SK-N-SH treated with all-trans-retinoic acid at 6 μM for 48 hours (cell line): ENCODE measurements at regions not wholly inside any gene's neighbourhood (a gene's known extent, or its start where the extent isn't known, plus 50 kb on each side); places are given as distances from the start of the nearest gene placed in this dataset.

Experiments used
- ATAC-seq: fragments of 200-7000 bp; cut with Tn5 transposase; 3 replicates; pipeline ENCODE4 v1.9.1; 2020; ENCODE audit warnings: mild to moderate bottlenecking, moderate library complexity
- BACH2 ChIP-seq: fragments of 250-450 bp; sonication (Bioruptor Pico); IDR thresholded peaks from 2 replicates; pipeline ENCODE4 v1.9.0; 2021; ENCODE audit warnings: mild to moderate bottlenecking, borderline replicate concordance
- CREB5 ChIP-seq: fragments of 250-450 bp; sonication (Bioruptor Pico); IDR thresholded peaks from 2 replicates; pipeline ENCODE4 v1.5.1; 2020; ENCODE audit warnings: low read depth, mild to moderate bottlenecking, moderate library complexity
- CSDC2 ChIP-seq: fragments of 250-450 bp; sonication (Bioruptor Pico); IDR thresholded peaks from 2 replicates; pipeline ENCODE4 v1.5.0; 2020; ENCODE audit warnings: mild to moderate bottlenecking, moderate library complexity
- CSRNP3 ChIP-seq: fragments of 250-450 bp; sonication (Bioruptor Pico); IDR thresholded peaks from 2 replicates; pipeline ENCODE4 v1.5.1; 2021; ENCODE audit warnings: mild to moderate bottlenecking, moderate library complexity
- ESRRG ChIP-seq: fragments of 250-450 bp; sonication (Bioruptor Pico); IDR thresholded peaks from 2 replicates; pipeline ENCODE4 v1.6.1; 2021; ENCODE audit warnings: mild to moderate bottlenecking
- GLIS3 ChIP-seq: fragments of 250-450 bp; sonication (Bioruptor Pico); IDR thresholded peaks from 2 replicates; pipeline ENCODE4 v1.5.0; 2020; ENCODE audit warnings: mild to moderate bottlenecking, moderate library complexity
- ISL1 ChIP-seq: fragments of 250-450 bp; sonication (Bioruptor Pico); IDR thresholded peaks from 2 replicates; pipeline ENCODE4 v2.1.2; 2022; ENCODE audit warnings: mild to moderate bottlenecking, moderate library complexity
- OSR1 ChIP-seq: fragments of 250-450 bp; sonication (Bioruptor Pico); IDR thresholded peaks from 2 replicates; pipeline ENCODE4 v1.8.0; 2022; ENCODE audit warnings: moderate library complexity, mild to moderate bottlenecking, inconsistent platforms
- POU6F1 ChIP-seq: fragments of 250-450 bp; sonication (Bioruptor Pico); IDR thresholded peaks from 2 replicates; pipeline ENCODE4 v1.8.0; 2021; ENCODE audit warnings: low read depth, mild to moderate bottlenecking, moderate library complexity, borderline replicate concordance
- PPARA ChIP-seq: fragments of 250-450 bp; sonication (Bioruptor Pico); IDR thresholded peaks from 2 replicates; pipeline ENCODE4 v1.5.0; 2020; ENCODE audit warnings: mild to moderate bottlenecking, borderline replicate concordance
- RARB ChIP-seq: fragments of 250-450 bp; sonication (Bioruptor Pico); IDR thresholded peaks from 2 replicates; pipeline ENCODE4 v1.8.0; 2021; ENCODE audit warnings: mild to moderate bottlenecking, moderate library complexity
- SNAI2 ChIP-seq: fragments of 250-450 bp; sonication (Bioruptor Pico); IDR thresholded peaks from 2 replicates; pipeline ENCODE4 v1.5.0; 2020; ENCODE audit warnings: mild to moderate bottlenecking, moderate library complexity
- TCF4 ChIP-seq: fragments of 250-450 bp; sonication (Bioruptor Pico); IDR thresholded peaks from 2 replicates; pipeline ENCODE4 v1.8.0; 2021; ENCODE audit warnings: mild to moderate bottlenecking, moderate library complexity, borderline replicate concordance
- TOX ChIP-seq: fragments of 250-450 bp; sonication (Bioruptor Pico); IDR thresholded peaks from 2 replicates; pipeline ENCODE4 v1.8.0; 2021; ENCODE audit warnings: mild to moderate bottlenecking, moderate library complexity, borderline replicate concordance
- TSHZ2 ChIP-seq: fragments of 250-450 bp; sonication (Bioruptor Pico); IDR thresholded peaks from 2 replicates; pipeline ENCODE4 v1.5.0; 2020; ENCODE audit warnings: mild to moderate bottlenecking, moderate library complexity
- ZC3H10 ChIP-seq: fragments of 250-450 bp; sonication (Bioruptor Pico); IDR thresholded peaks from 2 replicates; pipeline ENCODE4 v1.5.1; 2021; ENCODE audit warnings: mild to moderate bottlenecking, moderate library complexity
- ZFP3 ChIP-seq: fragments of 250-450 bp; sonication (Bioruptor Pico); IDR thresholded peaks from 2 replicates; pipeline ENCODE4 v1.5.0; 2020; ENCODE audit warnings: mild to moderate bottlenecking, moderate library complexity
- ZFP30 ChIP-seq: fragments of 450-650 bp; formaldehyde crosslinking; IDR thresholded peaks from 2 replicates; pipeline ENCODE4 v1.5.0; 2022; ENCODE audit warnings: mild to moderate bottlenecking, moderate library complexity
- ZNF565 ChIP-seq: fragments of 450-650 bp; formaldehyde crosslinking; conservative IDR thresholded peaks from 2 replicates; pipeline ENCODE4 v1.5.0; 2020; ENCODE audit warnings: low read depth, mild to moderate bottlenecking, moderate library complexity
- ZNF70 ChIP-seq: fragments of 450-650 bp; formaldehyde crosslinking; IDR thresholded peaks from 2 replicates; pipeline ENCODE4 v1.5.0; 2020; ENCODE audit warnings: mild to moderate bottlenecking, moderate library complexity
- ZNF8 ChIP-seq: fragments of 450-650 bp; formaldehyde crosslinking; IDR thresholded peaks from 2 replicates; pipeline ENCODE4 v1.5.0; 2020; ENCODE audit warnings: mild to moderate bottlenecking, moderate library complexity
- TF ChIP-seq, protein P1 (sequence below): fragments of 250-450 bp; sonication (Bioruptor Pico); IDR thresholded peaks from 2 replicates; pipeline ENCODE4 v1.8.0; 2020; ENCODE audit warnings: mild to moderate bottlenecking, moderate library complexity, borderline replicate concordance

DNA sequence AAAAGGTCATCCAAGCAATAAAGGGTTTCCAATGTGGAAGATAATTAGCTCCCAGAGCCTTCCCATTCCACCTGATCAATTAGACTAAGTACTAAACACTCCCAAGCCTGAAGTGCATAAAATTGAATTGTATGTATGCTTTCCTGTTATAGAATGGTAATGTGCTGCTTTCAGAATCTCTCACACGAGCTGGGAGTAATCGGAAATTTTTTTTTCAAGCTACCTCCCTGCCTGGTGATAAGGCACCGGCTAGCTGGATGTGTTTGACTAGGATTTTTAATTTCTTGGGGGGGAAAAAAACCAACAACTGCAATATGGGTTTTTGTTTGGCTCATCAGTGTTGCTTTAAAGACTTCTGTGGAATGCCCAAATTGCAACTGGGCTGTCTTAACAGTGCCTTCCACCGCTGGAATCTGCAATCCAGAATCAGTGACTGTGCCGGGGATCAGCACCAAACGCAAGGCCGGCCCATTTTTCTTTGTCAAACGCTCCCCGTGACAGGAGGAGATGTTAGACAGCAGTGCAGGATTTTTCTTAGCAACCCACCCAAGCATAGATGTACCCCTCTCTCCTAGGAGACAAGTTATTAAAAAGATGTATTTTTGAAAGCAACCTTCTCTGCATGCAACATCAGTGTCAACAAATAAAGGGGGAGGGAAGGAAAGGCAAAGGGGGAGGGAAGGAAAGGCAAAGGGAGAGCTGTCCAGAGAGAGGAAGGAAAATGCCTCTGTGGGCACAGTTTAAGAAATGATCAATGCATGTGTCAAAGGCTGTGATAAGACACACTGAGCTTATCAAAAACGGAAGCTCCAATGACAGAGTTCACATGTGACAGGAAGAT, 387.2 kb downstream of the NPIPA8 start:
- no peak for ATAC-seq
- TF ChIP-seq ZFP3 = no peak
- no peak for TF ChIP-seq TOX
- no peak for TF ChIP-seq PPARA (CRISPR knock-in tag)
- no peak for TF ChIP-seq ZFP30 (CRISPR knock-in tag)
- TF ChIP-seq ZNF8 (CRISPR knock-in tag) = no peak
- no peak for TF ChIP-seq TCF4 (CRISPR knock-in tag)
- TF ChIP-seq ISL1 = no peak
- no peak for TF ChIP-seq CSDC2 (CRISPR knock-in tag)
- TF ChIP-seq BACH2 (CRISPR knock-in tag) = no peak
- no peak for TF ChIP-seq ZC3H10 (CRISPR knock-in tag)
- TF ChIP-seq SNAI2 (CRISPR knock-in tag) = no peak
- TF ChIP-seq OSR1 (CRISPR knock-in tag) = no peak

DNA sequence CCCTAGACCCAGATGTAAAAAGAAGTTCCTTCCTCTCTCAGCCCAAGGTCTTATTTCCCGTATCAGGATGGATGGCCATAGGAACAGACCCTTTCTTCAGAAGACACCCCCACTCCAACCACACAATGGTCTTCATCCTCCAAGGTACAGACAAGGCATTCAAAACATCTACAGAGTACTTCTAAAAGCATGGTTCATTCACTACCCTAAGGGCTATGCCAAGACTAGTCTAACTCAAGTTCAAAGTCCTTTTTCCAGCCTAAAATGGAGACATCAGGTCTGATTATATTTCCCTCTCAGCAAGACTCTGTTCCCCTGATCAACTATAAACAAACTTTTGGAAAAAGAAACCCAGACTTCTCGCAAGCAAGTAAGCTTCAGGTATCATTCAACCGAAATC, 388.9 kb downstream of the NPIPA8 start:
- ATAC-seq = no peak
- TF ChIP-seq ZFP3 = no peak
- TF ChIP-seq, protein P1, sequence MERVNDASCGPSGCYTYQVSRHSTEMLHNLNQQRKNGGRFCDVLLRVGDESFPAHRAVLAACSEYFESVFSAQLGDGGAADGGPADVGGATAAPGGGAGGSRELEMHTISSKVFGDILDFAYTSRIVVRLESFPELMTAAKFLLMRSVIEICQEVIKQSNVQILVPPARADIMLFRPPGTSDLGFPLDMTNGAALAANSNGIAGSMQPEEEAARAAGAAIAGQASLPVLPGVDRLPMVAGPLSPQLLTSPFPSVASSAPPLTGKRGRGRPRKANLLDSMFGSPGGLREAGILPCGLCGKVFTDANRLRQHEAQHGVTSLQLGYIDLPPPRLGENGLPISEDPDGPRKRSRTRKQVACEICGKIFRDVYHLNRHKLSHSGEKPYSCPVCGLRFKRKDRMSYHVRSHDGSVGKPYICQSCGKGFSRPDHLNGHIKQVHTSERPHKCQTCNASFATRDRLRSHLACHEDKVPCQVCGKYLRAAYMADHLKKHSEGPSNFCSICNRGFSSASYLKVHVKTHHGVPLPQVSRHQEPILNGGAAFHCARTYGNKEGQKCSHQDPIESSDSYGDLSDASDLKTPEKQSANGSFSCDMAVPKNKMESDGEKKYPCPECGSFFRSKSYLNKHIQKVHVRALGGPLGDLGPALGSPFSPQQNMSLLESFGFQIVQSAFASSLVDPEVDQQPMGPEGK (CRISPR knock-in tag) = no peak
- no peak for TF ChIP-seq OSR1 (CRISPR knock-in tag)
- TF ChIP-seq ESRRG (CRISPR knock-in tag) = no peak
- no peak for TF ChIP-seq ZNF70 (CRISPR knock-in tag)
- TF ChIP-seq CSDC2 (CRISPR knock-in tag) = no peak
- no peak for TF ChIP-seq BACH2 (CRISPR knock-in tag)
- no peak for TF ChIP-seq TSHZ2
- no peak for TF ChIP-seq GLIS3 (CRISPR knock-in tag)

- ATAC-seq = no peak
- no peak for TF ChIP-seq GLIS3 (CRISPR knock-in tag)
- no peak for TF ChIP-seq ZFP3
- no peak for TF ChIP-seq ESRRG (CRISPR knock-in tag)
- TF ChIP-seq ZNF8 (CRISPR knock-in tag) = no peak
- TF ChIP-seq, protein P1 (CRISPR knock-in tag) = no peak
- TF ChIP-seq OSR1 (CRISPR knock-in tag) = no peak
- TF ChIP-seq TSHZ2 = no peak
- TF ChIP-seq SNAI2 (CRISPR knock-in tag) = no peak
- no peak for TF ChIP-seq POU6F1 (CRISPR knock-in tag)
- TF ChIP-seq BACH2 (CRISPR knock-in tag) = no peak
- TF ChIP-seq ISL1 = no peak
- TF ChIP-seq ZNF70 (CRISPR knock-in tag) = no peak
- no peak for TF ChIP-seq PPARA (CRISPR knock-in tag)
- no peak for TF ChIP-seq TOX
- no peak for TF ChIP-seq ZNF565 (CRISPR knock-in tag)
- TF ChIP-seq RARB = no peak
- TF ChIP-seq CSRNP3 (CRISPR knock-in tag) = no peak
- no peak for TF ChIP-seq CREB5 (CRISPR knock-in tag)
- TF ChIP-seq ZFP30 (CRISPR knock-in tag) = no peak
- no peak for TF ChIP-seq TCF4 (CRISPR knock-in tag)
These were observed 389.4 kb downstream of the NPIPA8 start for GRCh38 chr16:17947165-17947564.
